Left lung (tissue), 4 donors: ENCODE measurements at regions not wholly inside any gene's neighbourhood (a gene's known extent, or its start where the extent isn't known, plus 50 kb on each side); places are given as distances from the start of the nearest gene placed in this dataset.
A peak's percentile ranks its signal among the peaks of the same experiment; 100 is the strongest.

Experiments
- ATAC-seq: fragments of 200-7000 bp; cut with Tn5 transposase; one replicate; pipeline ENCODE4 v1.9.1; 2020; ENCODE audit warnings: moderate library complexity
- DNase-seq, 4 donors: peaks; one replicate each; pipeline ENCODE4 v3.0.0-alpha.2; 2013 to 2020
- H3K27ac ChIP-seq, 2 donors: fragments of 200-600 bp; sonication (generic) in 1 of 2; one replicate each; pipeline versions ENCODE4 v1.5.0 to v1.8.0; 2020 to 2021
- H3K27me3 ChIP-seq, 2 donors: fragments of 200-600 bp; sonication (generic) in 1 of 2; one replicate each; pipeline versions ENCODE4 v1.5.0 to v1.8.0; 2020 to 2021
- H3K36me3 ChIP-seq, 2 donors: fragments of 200-600 bp; sonication (generic) in 1 of 2; one replicate each; pipeline versions ENCODE4 v1.5.0 to v1.8.0; 2020 to 2021
- H3K4me1 ChIP-seq, 2 donors: fragments of 200-600 bp; one replicate each; pipeline ENCODE4 v1.8.0; 2021
- H3K4me3 ChIP-seq, 2 donors: fragments of 200-600 bp; sonication (generic) in 1 of 2; one replicate each; pipeline versions ENCODE4 v1.5.0 to v1.8.0; 2020 to 2021; ENCODE audit warnings: mild to moderate bottlenecking in 1 of 2
- H3K9me3 ChIP-seq, 2 donors: fragments of 200-600 bp; sonication (generic) in 1 of 2; one replicate each; pipeline versions ENCODE4 v1.5.0 to v1.8.0; 2020 to 2021
- intact Hi-C, 2 donors: fragments of 100-400 bp; cut with DNase I; formaldehyde crosslinking; loops; one replicate each; pipeline versions ENCODE4 v1.11.2 to v1.14.2; 2022
- TF ChIP-seq, protein P1 (sequence below), 2 donors: fragments of 200-600 bp; sonication (generic) in 1 of 2; IDR thresholded peaks; one replicate each; pipeline versions ENCODE4 v1.5.0 to v1.8.0; 2021; ENCODE audit warnings: antibody characterized with exemption in 2 of 2
- donor health status: DM: no; HTN: yes; CAD: no.
- donor health status: DM: no; HTN: no; CAD: no.

DNA sequence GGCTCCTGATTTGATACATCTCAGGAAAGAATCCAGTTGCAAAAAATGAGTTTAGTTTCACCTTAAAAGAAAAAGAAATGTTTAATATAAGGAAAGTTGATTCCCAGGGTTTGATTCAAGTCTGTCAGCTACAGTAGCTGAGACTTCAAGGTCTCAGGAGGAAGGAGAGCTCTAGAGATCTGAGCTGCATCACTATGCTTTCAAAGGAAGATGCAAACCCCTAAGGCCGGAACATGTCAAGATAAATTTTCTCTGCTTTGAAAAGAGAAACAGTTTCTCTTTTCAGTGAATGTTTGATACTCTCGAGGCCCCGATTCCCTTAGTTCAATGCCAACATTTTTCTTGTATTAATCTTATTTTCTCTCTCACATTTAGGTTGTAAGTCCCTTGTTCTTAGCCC lies 128.6 kb downstream of the RGPD3 start:
- Histone ChIP-seq H3K27ac (no peak overlapping the region), H3K9me3 (no peaks in the 10 kb centered on the region), H3K4me3 (no peak overlapping the region), H3K4me1 (no peaks in the 10 kb centered on the region), H3K27me3 (no peaks in the 10 kb centered on the region), H3K36me3 (no peaks in the 10 kb centered on the region)
- intact Hi-C loops, result no loop called here
- ATAC-seq, result no peak
- DNase-seq, result no peak
- TF ChIP-seq, protein P1, sequence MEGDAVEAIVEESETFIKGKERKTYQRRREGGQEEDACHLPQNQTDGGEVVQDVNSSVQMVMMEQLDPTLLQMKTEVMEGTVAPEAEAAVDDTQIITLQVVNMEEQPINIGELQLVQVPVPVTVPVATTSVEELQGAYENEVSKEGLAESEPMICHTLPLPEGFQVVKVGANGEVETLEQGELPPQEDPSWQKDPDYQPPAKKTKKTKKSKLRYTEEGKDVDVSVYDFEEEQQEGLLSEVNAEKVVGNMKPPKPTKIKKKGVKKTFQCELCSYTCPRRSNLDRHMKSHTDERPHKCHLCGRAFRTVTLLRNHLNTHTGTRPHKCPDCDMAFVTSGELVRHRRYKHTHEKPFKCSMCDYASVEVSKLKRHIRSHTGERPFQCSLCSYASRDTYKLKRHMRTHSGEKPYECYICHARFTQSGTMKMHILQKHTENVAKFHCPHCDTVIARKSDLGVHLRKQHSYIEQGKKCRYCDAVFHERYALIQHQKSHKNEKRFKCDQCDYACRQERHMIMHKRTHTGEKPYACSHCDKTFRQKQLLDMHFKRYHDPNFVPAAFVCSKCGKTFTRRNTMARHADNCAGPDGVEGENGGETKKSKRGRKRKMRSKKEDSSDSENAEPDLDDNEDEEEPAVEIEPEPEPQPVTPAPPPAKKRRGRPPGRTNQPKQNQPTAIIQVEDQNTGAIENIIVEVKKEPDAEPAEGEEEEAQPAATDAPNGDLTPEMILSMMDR (IDR thresholded peaks at IDR 0.05), result no peak

DNA sequence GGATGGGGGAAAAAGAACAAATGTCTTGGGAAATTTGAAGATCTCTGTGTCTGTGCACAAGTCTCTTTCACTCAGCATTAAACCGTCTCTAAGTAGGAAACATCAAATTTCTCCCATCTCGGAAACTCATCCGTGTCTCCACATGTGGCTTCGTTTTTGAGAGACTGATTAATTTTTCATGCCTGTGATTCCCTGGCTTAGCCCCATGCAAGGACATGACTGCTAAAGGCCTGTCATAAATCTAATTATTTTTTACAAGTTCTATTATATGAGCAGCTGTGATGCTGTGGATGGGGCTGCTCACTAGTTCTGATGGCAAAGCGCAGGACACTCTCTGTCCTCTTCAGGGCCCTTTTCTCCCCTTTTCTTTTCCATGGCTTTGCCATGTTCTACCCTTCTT lies 129.1 kb downstream of the RGPD3 start:
- TF ChIP-seq, protein P1 (IDR thresholded peaks at IDR 0.05), result no peak
- Histone ChIP-seq H3K27ac (no peak overlapping the region), H3K4me3 (no peak overlapping the region), H3K9me3 (no peaks in the 10 kb centered on the region), H3K36me3 (no peaks in the 10 kb centered on the region), H3K27me3 (no peaks in the 10 kb centered on the region), H3K4me1 (no peaks in the 10 kb centered on the region)
- DNase-seq (no peak), ATAC-seq (no peak)
- intact Hi-C loops, result no loop called here

- intact Hi-C loops, result no loop called here
- Histone ChIP-seq H3K27ac (no peak overlapping the region), H3K4me1 (no peaks in the 10 kb centered on the region), H3K9me3 (no peaks in the 10 kb centered on the region), H3K27me3 (no peaks in the 10 kb centered on the region), H3K4me3 (no peak overlapping the region), H3K36me3 (no peaks in the 10 kb centered on the region)
- TF ChIP-seq, protein P1 (IDR thresholded peaks at IDR 0.05), result no peak
- no peak for DNase-seq
- ATAC-seq, result no peak
Measured at GRCh38 chr2:106338043-106338442, 130.2 kb downstream of the RGPD3 start.

- Histone ChIP-seq H3K9me3 (no peaks in the 10 kb centered on the region), H3K27ac (no peak overlapping the region), H3K36me3 (no peaks in the 10 kb centered on the region), H3K4me3 (no peak overlapping the region), H3K27me3 (no peaks in the 10 kb centered on the region), H3K4me1 (no peaks in the 10 kb centered on the region)
- ATAC-seq, result no peak
- peak in 2 of 4 donors; percentile 52 to 78 for DNase-seq
- TF ChIP-seq, protein P1 (IDR thresholded peaks at IDR 0.05), result no peak
- intact Hi-C loops, result no loop called here
Measured at GRCh38 chr2:106336737-106337136, 131.5 kb downstream of the RGPD3 start.

GRCh38 chr2:106336108-106336507 lies 132.1 kb downstream of the RGPD3 start:
- no peaks in the 10 kb centered on the region for H3K4me1 ChIP-seq
- no peak overlapping the region for H3K27ac ChIP-seq
- no peaks in the 10 kb centered on the region for H3K27me3 ChIP-seq
- no peaks in the 10 kb centered on the region for H3K36me3 ChIP-seq
- H3K4me3 ChIP-seq, result no peak overlapping the region
- DNase-seq, result no peak
- no peak for ATAC-seq
- no peaks in the 10 kb centered on the region for H3K9me3 ChIP-seq
- intact Hi-C loops, result no loop called here
- TF ChIP-seq, protein P1 (IDR thresholded peaks at IDR 0.05), result no peak
